Endothelial cell (in vitro differentiated cells): ENCODE measurements at regions not wholly inside any gene's neighbourhood (a gene's known extent, or its start where the extent isn't known, plus 50 kb on each side); places are given as distances from the start of the nearest gene placed in this dataset.

Source experiments
- DNase-seq: peaks from one replicate; pipeline ENCODE4 v3.0.0; 2021; ENCODE audit warnings: low spot score
- H3K27ac Mint-ChIP-seq: one replicate; pipeline ENCODE4 v1.8.0; 2021; ENCODE audit warnings: mixed read lengths, inconsistent platforms; ENCODE audit not compliant: unreplicated experiment
- H3K27me3 Mint-ChIP-seq: one replicate; pipeline ENCODE4 v1.8.0; 2021; ENCODE audit warnings: mild to moderate bottlenecking, moderate library complexity, mixed read lengths, inconsistent platforms; ENCODE audit not compliant: unreplicated experiment
- H3K36me3 Mint-ChIP-seq: one replicate; pipeline ENCODE4 v1.8.0; 2021; ENCODE audit warnings: mild to moderate bottlenecking, low read depth, mixed read lengths, inconsistent platforms; ENCODE audit not compliant: unreplicated experiment
- H3K4me1 Mint-ChIP-seq: one replicate; pipeline ENCODE4 v1.8.0; 2021; ENCODE audit warnings: mild to moderate bottlenecking, mixed read lengths, inconsistent platforms; ENCODE audit not compliant: unreplicated experiment
- H3K4me3 Mint-ChIP-seq: one replicate; pipeline ENCODE4 v1.8.0; 2021; ENCODE audit warnings: mild to moderate bottlenecking, mixed read lengths, inconsistent platforms; ENCODE audit not compliant: unreplicated experiment
- H3K9me3 Mint-ChIP-seq: one replicate; pipeline ENCODE4 v1.8.0; 2021; ENCODE audit warnings: mixed read lengths, inconsistent platforms; ENCODE audit not compliant: unreplicated experiment
- CTCF ChIP-seq: fragments of 200-600 bp; sonication (generic); IDR thresholded peaks from one replicate; pipeline ENCODE4 v1.5.0; 2021; ENCODE audit warnings: antibody characterized with exemption; ENCODE audit not compliant: unreplicated experiment

GRCh38 chr20:57996465-57996864 is 232.0 kb downstream of the ANKRD60 start:
- Mint-ChIP-seq H3K27ac (no peak overlapping the region), H3K9me3 (no peaks in the 10 kb centered on the region), H3K4me1 (peaks cover 31% of the 10 kb centered on the region), H3K27me3 (no peaks in the 10 kb centered on the region), H3K36me3 (no peaks in the 10 kb centered on the region), H3K4me3 (no peak overlapping the region)
- no peak for DNase-seq
- TF ChIP-seq CTCF, result no peak

GRCh38 chr20:57995381-57995977 is 233.0 kb downstream of the ANKRD60 start:
- DNase-seq, result no peak
- Mint-ChIP-seq H3K36me3 (no peaks in the 10 kb centered on the region), H3K4me1 (peaks cover 24% of the 10 kb centered on the region), H3K9me3 (no peaks in the 10 kb centered on the region), H3K4me3 (no peak overlapping the region), H3K27me3 (peaks cover 2% of the 10 kb centered on the region), H3K27ac (no peak overlapping the region)
- no peak for TF ChIP-seq CTCF

- Mint-ChIP-seq H3K4me1 (peaks cover 22% of the 10 kb centered on the region), H3K9me3 (no peaks in the 10 kb centered on the region), H3K4me3 (no peak overlapping the region), H3K36me3 (no peaks in the 10 kb centered on the region), H3K27ac (no peak overlapping the region), H3K27me3 (peaks cover 2% of the 10 kb centered on the region)
- no peak for TF ChIP-seq CTCF
- DNase-seq, result no peak
Observed at GRCh38 chr20:57993716-57994431, 234.6 kb downstream of the ANKRD60 start.

- H3K4me1 Mint-ChIP-seq, result peaks cover 17% of the 10 kb centered on the region
- DNase-seq, result no peak
- no peaks in the 10 kb centered on the region for H3K36me3 Mint-ChIP-seq
- no peak overlapping the region for H3K4me3 Mint-ChIP-seq
- no peak overlapping the region for H3K27ac Mint-ChIP-seq
- no peaks in the 10 kb centered on the region for H3K9me3 Mint-ChIP-seq
- H3K27me3 Mint-ChIP-seq, result peaks cover 2% of the 10 kb centered on the region
- no peak for TF ChIP-seq CTCF
Observed at GRCh38 chr20:57991211-57991881, 237.1 kb downstream of the ANKRD60 start.
